Chondrocyte (in vitro differentiated cells): ENCODE measurements at regions not wholly inside any gene's neighbourhood (a gene's known extent, or its start where the extent isn't known, plus 50 kb on each side); places are given as distances from the start of the nearest gene placed in this dataset.
"Not testable (repeated sequence)": the region's sequence is repeated elsewhere in the genome, so short reads cannot be mapped to it uniquely, and the experiment has no call there.

Experiments
- DNase-seq: peaks from one replicate; pipeline ENCODE4 v3.0.0; 2021; ENCODE audit warnings: mixed read lengths, low spot score
- H3K27ac Mint-ChIP-seq: one replicate; pipeline ENCODE4 v1.8.0; 2021; ENCODE audit warnings: mild to moderate bottlenecking, moderate library complexity, mixed read lengths; ENCODE audit not compliant: unreplicated experiment
- H3K27me3 Mint-ChIP-seq: 2 replicates; pipeline ENCODE4 v1.8.0; 2021; ENCODE audit warnings: low read depth, mixed read lengths
- H3K36me3 Mint-ChIP-seq: 2 replicates; pipeline ENCODE4 v1.8.0; 2021; ENCODE audit warnings: low read depth, mixed read lengths
- H3K4me1 Mint-ChIP-seq: 2 replicates; pipeline ENCODE4 v1.8.0; 2021; ENCODE audit warnings: low read depth, mild to moderate bottlenecking, mixed read lengths
- H3K4me3 Mint-ChIP-seq: one replicate; pipeline ENCODE4 v1.8.0; 2021; ENCODE audit warnings: mild to moderate bottlenecking, moderate library complexity, mixed read lengths; ENCODE audit not compliant: unreplicated experiment
- H3K9me3 Mint-ChIP-seq: 2 replicates; pipeline ENCODE4 v1.8.0; 2021; ENCODE audit warnings: low read depth, mixed read lengths
- TF ChIP-seq, protein P1 (sequence below): fragments of 200-600 bp; sonication (generic); IDR thresholded peaks from 2 replicates; pipeline ENCODE4 v1.5.0; 2021; ENCODE audit warnings: antibody characterized with exemption, mild to moderate bottlenecking, moderate library complexity

DNA sequence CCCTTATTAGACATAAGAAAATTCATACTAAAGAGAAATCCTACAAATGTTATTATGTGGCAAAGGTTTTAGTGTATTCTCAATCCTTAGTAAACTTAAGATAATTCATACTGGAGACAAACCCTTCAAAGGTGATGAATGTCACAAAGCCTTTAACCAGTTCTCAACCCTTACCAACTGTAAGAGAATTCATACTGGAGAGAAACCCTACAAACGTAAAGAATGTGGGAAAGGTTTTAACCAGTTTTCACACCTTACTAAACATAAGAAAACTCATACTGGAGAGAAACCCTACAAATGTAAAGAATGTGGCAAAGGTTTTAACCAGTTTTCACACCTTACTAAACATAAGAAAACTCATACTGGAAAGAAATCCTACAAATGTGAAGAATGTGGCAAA lies 93.2 kb downstream of the ZNF680 start:
- H3K4me3 Mint-ChIP-seq = no peak overlapping the region
- TF ChIP-seq, protein P1, sequence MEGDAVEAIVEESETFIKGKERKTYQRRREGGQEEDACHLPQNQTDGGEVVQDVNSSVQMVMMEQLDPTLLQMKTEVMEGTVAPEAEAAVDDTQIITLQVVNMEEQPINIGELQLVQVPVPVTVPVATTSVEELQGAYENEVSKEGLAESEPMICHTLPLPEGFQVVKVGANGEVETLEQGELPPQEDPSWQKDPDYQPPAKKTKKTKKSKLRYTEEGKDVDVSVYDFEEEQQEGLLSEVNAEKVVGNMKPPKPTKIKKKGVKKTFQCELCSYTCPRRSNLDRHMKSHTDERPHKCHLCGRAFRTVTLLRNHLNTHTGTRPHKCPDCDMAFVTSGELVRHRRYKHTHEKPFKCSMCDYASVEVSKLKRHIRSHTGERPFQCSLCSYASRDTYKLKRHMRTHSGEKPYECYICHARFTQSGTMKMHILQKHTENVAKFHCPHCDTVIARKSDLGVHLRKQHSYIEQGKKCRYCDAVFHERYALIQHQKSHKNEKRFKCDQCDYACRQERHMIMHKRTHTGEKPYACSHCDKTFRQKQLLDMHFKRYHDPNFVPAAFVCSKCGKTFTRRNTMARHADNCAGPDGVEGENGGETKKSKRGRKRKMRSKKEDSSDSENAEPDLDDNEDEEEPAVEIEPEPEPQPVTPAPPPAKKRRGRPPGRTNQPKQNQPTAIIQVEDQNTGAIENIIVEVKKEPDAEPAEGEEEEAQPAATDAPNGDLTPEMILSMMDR = no peak

DNA sequence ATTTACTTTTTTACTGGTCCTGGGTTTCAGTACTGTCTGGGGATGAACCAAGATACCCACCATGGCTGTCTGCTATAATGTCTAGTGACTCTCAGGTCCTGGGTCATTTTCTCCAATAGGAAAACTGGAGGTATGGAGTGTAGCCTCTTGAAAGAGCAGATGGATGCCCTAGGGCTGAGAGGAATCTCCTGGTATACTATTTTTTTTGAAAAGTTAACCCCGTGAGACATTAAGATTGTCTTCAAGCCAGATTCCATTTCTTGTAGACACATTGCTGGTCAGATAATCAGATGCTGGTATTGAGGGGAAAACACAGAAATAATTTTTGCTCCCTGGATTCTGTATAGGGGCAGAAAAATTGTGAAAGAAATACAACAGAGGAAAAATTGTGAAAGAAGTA lies 97.3 kb downstream of the ZNF680 start:
- Mint-ChIP-seq H3K9me3 (peaks cover 43% of the 10 kb centered on the region), H3K4me1 (no peaks in the 10 kb centered on the region), H3K4me3 (no peak overlapping the region), H3K27ac (no peak overlapping the region), H3K27me3 (no peaks in the 10 kb centered on the region), H3K36me3 (no peaks in the 10 kb centered on the region)
- no peak for DNase-seq
- TF ChIP-seq, protein P1 = no peak

More for the DNA sequence above, 93.2 kb downstream of the ZNF680 start:
- Mint-ChIP-seq H3K4me1 (no peaks in the 10 kb centered on the region), H3K27me3 (no peaks in the 10 kb centered on the region), H3K36me3 (no peaks in the 10 kb centered on the region), H3K27ac (no peak overlapping the region), H3K9me3 (peaks cover 40% of the 10 kb centered on the region)
- DNase-seq = no peak

DNA sequence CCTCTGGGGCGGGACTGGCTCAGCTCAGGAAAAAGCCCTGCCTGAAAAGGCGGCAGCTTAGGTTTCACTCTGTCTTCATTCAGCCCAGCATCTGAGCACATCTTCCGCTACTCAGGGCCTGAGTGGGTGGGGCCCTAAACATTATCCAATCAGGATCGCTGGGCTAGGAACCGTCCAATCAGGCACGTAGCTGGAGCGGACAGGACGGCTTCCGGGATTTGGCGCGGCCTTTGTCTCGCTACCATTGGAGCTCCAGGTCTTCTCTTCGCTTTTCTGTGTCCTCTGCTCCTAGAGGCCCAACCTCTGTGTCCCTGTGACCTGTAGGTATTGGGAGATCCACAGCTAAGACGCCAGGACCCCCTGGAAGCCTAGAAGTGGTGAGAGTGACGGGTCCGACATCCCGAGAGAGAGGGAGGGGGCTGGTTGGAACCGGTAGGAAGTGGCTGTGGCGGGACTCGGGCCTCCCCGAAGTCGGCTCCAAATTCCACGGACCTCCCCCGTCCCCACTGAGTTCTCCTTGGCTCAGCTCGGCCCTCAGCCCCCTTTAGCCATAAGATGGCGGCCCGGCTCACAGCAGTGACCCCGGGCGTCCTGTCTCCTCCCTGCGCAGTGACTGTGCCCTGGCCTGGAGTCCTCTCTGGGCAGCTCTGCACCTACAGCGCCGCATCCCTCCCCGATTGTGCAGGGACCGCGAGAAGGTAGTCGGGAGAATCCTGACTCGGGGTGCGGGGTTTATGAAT lies 99.1 kb downstream of the ZNF680 start:
- no peaks in the 10 kb centered on the region for H3K27me3 Mint-ChIP-seq
- TF ChIP-seq, protein P1 = no peak
- H3K27ac Mint-ChIP-seq = no peak overlapping the region
- no peak overlapping the region for H3K4me3 Mint-ChIP-seq
- peaks cover 30% of the 10 kb centered on the region for H3K9me3 Mint-ChIP-seq
- peak; percentile 86 for DNase-seq
- H3K36me3 Mint-ChIP-seq = no peaks in the 10 kb centered on the region
- no peaks in the 10 kb centered on the region for H3K4me1 Mint-ChIP-seq

DNA sequence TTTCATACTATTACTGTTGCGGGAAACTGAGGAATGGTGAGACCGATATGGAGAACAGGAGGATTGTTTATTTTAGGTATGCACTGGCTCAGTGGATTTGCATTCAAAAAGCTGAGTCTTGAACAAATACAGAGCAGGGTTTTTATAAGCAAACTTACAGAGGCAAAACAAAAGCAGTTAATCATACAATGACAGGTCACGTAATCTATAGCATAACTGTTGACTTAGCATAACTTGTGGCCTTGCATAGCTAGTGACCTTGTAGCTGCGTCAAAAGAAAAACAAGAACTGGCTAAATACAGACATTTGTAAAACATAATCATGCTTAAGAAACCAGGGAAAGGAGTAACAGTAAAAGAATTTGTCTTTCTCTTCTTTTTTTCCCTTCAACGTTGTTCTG lies 103.0 kb downstream of the ZNF680 start:
- peaks cover 38% of the 10 kb centered on the region for H3K9me3 Mint-ChIP-seq
- H3K4me1 Mint-ChIP-seq, H3K4me3 Mint-ChIP-seq, H3K36me3 Mint-ChIP-seq, H3K27me3 Mint-ChIP-seq, H3K27ac Mint-ChIP-seq, DNase-seq: not testable (repeated sequence)

DNA sequence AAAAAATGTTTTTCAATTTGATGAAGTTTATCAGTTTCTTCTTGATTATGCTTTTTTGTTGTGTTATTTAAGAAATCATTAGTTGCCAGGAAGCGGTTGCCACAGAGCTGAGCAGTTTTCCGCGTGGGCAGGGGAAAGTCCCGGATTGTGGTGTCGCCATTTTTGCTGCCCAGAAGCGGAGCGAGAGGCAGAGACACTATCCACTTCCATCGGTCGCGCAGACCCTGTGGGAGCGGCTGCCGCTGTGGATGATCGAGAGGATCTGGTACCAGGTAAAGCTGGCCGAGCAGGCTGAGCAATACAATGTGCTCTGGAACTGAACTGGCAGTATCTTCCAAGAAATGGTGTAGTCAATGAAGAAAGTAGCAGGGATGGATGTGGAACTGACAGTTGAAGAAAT lies 119.8 kb downstream of the ZNF736 start:
- TF ChIP-seq, protein P1 = no peak
- no peak for DNase-seq
- Mint-ChIP-seq H3K27ac (no peak overlapping the region), H3K4me3 (no peak overlapping the region), H3K36me3 (peaks cover 2% of the 10 kb centered on the region), H3K27me3 (no peaks in the 10 kb centered on the region), H3K9me3 (peaks cover 42% of the 10 kb centered on the region), H3K4me1 (no peaks in the 10 kb centered on the region)

DNA sequence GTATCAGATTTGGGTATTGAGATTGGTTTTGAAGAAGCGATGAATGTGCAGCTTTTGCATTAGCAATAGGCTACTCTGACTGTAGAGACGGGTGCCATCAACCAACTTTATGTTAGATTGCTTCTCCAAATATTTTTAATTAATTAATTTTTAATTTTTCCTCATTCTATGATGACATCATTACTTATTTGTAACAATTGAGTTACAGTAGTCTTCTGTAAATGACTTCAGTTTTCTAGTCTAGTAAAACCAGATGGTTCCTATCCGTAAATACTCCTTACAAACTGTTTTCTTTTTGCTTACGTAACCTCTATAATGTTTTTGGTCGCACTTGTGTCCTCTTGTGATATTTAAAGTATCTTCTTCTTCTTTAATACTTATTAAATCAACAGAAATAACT lies 118.1 kb downstream of the ZNF736 start:
- no peaks in the 10 kb centered on the region for H3K4me1 Mint-ChIP-seq
- TF ChIP-seq, protein P1 = no peak
- no peaks in the 10 kb centered on the region for H3K27me3 Mint-ChIP-seq
- H3K4me3 Mint-ChIP-seq = no peak overlapping the region
- peaks cover 49% of the 10 kb centered on the region for H3K9me3 Mint-ChIP-seq
- H3K36me3 Mint-ChIP-seq = peaks cover 2% of the 10 kb centered on the region
- DNase-seq = no peak
- no peak overlapping the region for H3K27ac Mint-ChIP-seq
